ENCODE measurements at regions not wholly inside any gene's neighbourhood (a gene's known extent, or its start where the extent isn't known, plus 50 kb on each side); places are given as distances from the start of the nearest gene placed in this dataset.

GRCh38 chr15:95286352-95286880 is 1044.1 kb upstream of the NR2F2 start:
- DNase-seq (ENCODE audit: low read depth): no peak

GRCh38 chr15:95287720-95288103 is 1042.8 kb upstream of the NR2F2 start:
- no peak for DNase-seq (ENCODE audit: low read depth)

- DNase-seq (ENCODE audit: low read depth): no peak
Measured at GRCh38 chr15:95288626-95289025, 1041.9 kb upstream of the NR2F2 start.

- DNase-seq (ENCODE audit: low read depth): no peak
Measured at GRCh38 chr15:95290176-95290974, 1040.1 kb upstream of the NR2F2 start.

- DNase-seq (ENCODE audit: low read depth): no peak
Measured at GRCh38 chr15:95291898-95292472, 1038.5 kb upstream of the NR2F2 start.

GRCh38 chr15:95292785-95293450 is 1037.6 kb upstream of the NR2F2 start:
- DNase-seq (ENCODE audit: low read depth): no peak

- no peak for DNase-seq (ENCODE audit: low read depth)
Measured at GRCh38 chr15:95293456-95294031, 1037.0 kb upstream of the NR2F2 start.

- no peak for DNase-seq (ENCODE audit: low read depth)
Measured at GRCh38 chr15:95295363-95295762, 1035.1 kb upstream of the NR2F2 start.

GRCh38 chr15:95295896-95296625 is 1034.4 kb upstream of the NR2F2 start:
- DNase-seq (ENCODE audit: low read depth): no peak

- no peak for DNase-seq (ENCODE audit: low read depth)
Measured at GRCh38 chr15:95296643-95297042, 1033.9 kb upstream of the NR2F2 start.

GRCh38 chr15:95298729-95299128 is 1031.8 kb upstream of the NR2F2 start:
- no peak for DNase-seq (ENCODE audit: low read depth)

GRCh38 chr15:95300958-95301357 is 1029.5 kb upstream of the NR2F2 start:
- no peak for DNase-seq (ENCODE audit: low read depth)

GRCh38 chr15:95302206-95302605 is 1028.3 kb upstream of the NR2F2 start:
- DNase-seq (ENCODE audit: low read depth): no peak

- no peak for DNase-seq (ENCODE audit: low read depth)
Measured at GRCh38 chr15:95302809-95303208, 1027.7 kb upstream of the NR2F2 start.

GRCh38 chr15:95303713-95304112 is 1026.8 kb upstream of the NR2F2 start:
- no peak for DNase-seq (ENCODE audit: low read depth)

- no peak for DNase-seq (ENCODE audit: low read depth)
Measured at GRCh38 chr15:95304151-95304946, 1026.2 kb upstream of the NR2F2 start.

- DNase-seq (ENCODE audit: low read depth): no peak
Measured at GRCh38 chr15:95304947-95305400, 1025.5 kb upstream of the NR2F2 start.

GRCh38 chr15:95307115-95307514 is 1023.4 kb upstream of the NR2F2 start:
- DNase-seq (ENCODE audit: low read depth): no peak

GRCh38 chr15:95319242-95319641 is 1011.3 kb upstream of the NR2F2 start:
- DNase-seq (ENCODE audit: low read depth): no peak

GRCh38 chr15:95323796-95324195 is 1006.7 kb upstream of the NR2F2 start:
- DNase-seq (ENCODE audit: low read depth): no peak

GRCh38 chr15:95324656-95325055 is 1005.8 kb upstream of the NR2F2 start:
- DNase-seq (ENCODE audit: low read depth): no peak
